Liver (tissue), 7 donors: ENCODE measurements at regions not wholly inside any gene's neighbourhood (a gene's known extent, or its start where the extent isn't known, plus 50 kb on each side); places are given as distances from the start of the nearest gene placed in this dataset.

Experiments used
- DNase-seq: peaks from one replicate; pipeline ENCODE4 v3.0.0-alpha.2; 2017; ENCODE audit warnings: low spot score
- H3K27ac ChIP-seq, 2 donors: one replicate each; pipeline ENCODE4 v1.7.0; 2013; ENCODE audit warnings: inconsistent platforms in 2 of 2, low read length in 2 of 2, control low read depth in 1 of 2, low read depth in 1 of 2, mild to moderate bottlenecking in 1 of 2
- H3K27me3 ChIP-seq, 4 donors: one replicate each; pipeline versions ENCODE4 v1.6.1 to v1.7.0; 2013; ENCODE audit warnings: low read length in 3 of 4, inconsistent platforms in 1 of 4, mild to moderate bottlenecking in 1 of 4, moderate library complexity in 1 of 4; ENCODE audit not compliant: control insufficient read depth in 4 of 4, insufficient read depth in 4 of 4
- H3K36me3 ChIP-seq, 4 donors: one replicate each; pipeline versions ENCODE4 v1.6.1 to v1.7.0; 2013; ENCODE audit warnings: low read length in 3 of 4, mild to moderate bottlenecking in 3 of 4, low read depth in 1 of 4, moderate library complexity in 1 of 4; ENCODE audit not compliant: control insufficient read depth in 4 of 4, insufficient read depth in 3 of 4
- H3K4me1 ChIP-seq, 4 donors: one replicate each; pipeline versions ENCODE4 v1.6.1 to v1.7.0; 2013; ENCODE audit warnings: low read length in 3 of 4, mild to moderate bottlenecking in 3 of 4, moderate library complexity in 1 of 4; ENCODE audit not compliant: control insufficient read depth in 4 of 4, insufficient read depth in 4 of 4
- H3K4me3 ChIP-seq, 3 donors: one replicate each; pipeline versions ENCODE4 v1.6.1 to v1.7.0; 2013; ENCODE audit warnings: low read length in 3 of 3, control low read depth in 1 of 3, low read depth in 1 of 3, mild to moderate bottlenecking in 1 of 3
- H3K9ac ChIP-seq, 2 donors: one replicate each; pipeline ENCODE4 v1.7.0; 2013; ENCODE audit warnings: low read length in 2 of 2, mild to moderate bottlenecking in 2 of 2, moderate library complexity in 2 of 2, control low read depth in 1 of 2, low read depth in 1 of 2
- H3K9me3 ChIP-seq, 4 donors: one replicate each; pipeline versions ENCODE4 v1.6.1 to v1.7.0; 2013; ENCODE audit warnings: low read length in 3 of 4; ENCODE audit not compliant: control insufficient read depth in 4 of 4
- EGR1 ChIP-seq, 2 donors: IDR thresholded peaks; 2 replicates each; pipeline ENCODE4 v1.6.1; 2016 to 2018; ENCODE audit warnings: antibody characterized with exemption in 2 of 2, low read depth in 2 of 2
- FOXA1 ChIP-seq: IDR thresholded peaks from 2 replicates; pipeline ENCODE4 v1.6.1; 2016; ENCODE audit warnings: antibody characterized with exemption
- FOXA2 ChIP-seq: IDR thresholded peaks from 2 replicates; pipeline ENCODE4 v1.6.1; 2016; ENCODE audit warnings: antibody characterized with exemption
- GABPA ChIP-seq, 2 donors: IDR thresholded peaks in 1 of 2; conservative IDR thresholded peaks in 1 of 2; 2 replicates each; pipeline ENCODE4 v1.6.1; 2016; ENCODE audit warnings: antibody characterized with exemption in 2 of 2, mild to moderate bottlenecking in 1 of 2, moderate library complexity in 1 of 2
- HNF4A ChIP-seq, 2 donors: conservative IDR thresholded peaks; 2 replicates each; pipeline ENCODE4 v1.6.1; 2016; ENCODE audit warnings: antibody characterized with exemption in 2 of 2, mild to moderate bottlenecking in 2 of 2
- HNF4G ChIP-seq: IDR thresholded peaks from 2 replicates; pipeline ENCODE4 v1.6.1; 2016; ENCODE audit warnings: antibody characterized with exemption
- JUND ChIP-seq, 2 donors: IDR thresholded peaks; 2 replicates each; pipeline ENCODE4 v1.6.1; 2016; ENCODE audit warnings: antibody characterized with exemption in 2 of 2
- NR2F2 ChIP-seq: IDR thresholded peaks from 2 replicates; pipeline ENCODE4 v1.6.1; 2016; ENCODE audit warnings: antibody characterized with exemption
- RAD21 ChIP-seq, 2 donors: IDR thresholded peaks; 2 replicates each; pipeline ENCODE4 v1.6.1; 2016; ENCODE audit warnings: antibody characterized with exemption in 2 of 2, mild to moderate bottlenecking in 2 of 2
- RXRA ChIP-seq, 2 donors: IDR thresholded peaks; 2 replicates each; pipeline ENCODE4 v1.6.1; 2017 to 2018; ENCODE audit warnings: antibody characterized with exemption in 2 of 2, mild to moderate bottlenecking in 1 of 2
- SP1 ChIP-seq: IDR thresholded peaks from 2 replicates; pipeline ENCODE4 v1.6.1; 2018; ENCODE audit warnings: antibody characterized with exemption, mild to moderate bottlenecking
- TAF1 ChIP-seq: conservative IDR thresholded peaks from 2 replicates; pipeline ENCODE4 v1.6.1; 2016; ENCODE audit warnings: antibody characterized with exemption, mild to moderate bottlenecking
- YY1 ChIP-seq: IDR thresholded peaks from 2 replicates; pipeline ENCODE4 v1.6.1; 2016; ENCODE audit warnings: antibody characterized with exemption, mild to moderate bottlenecking
- WGBS: extraction: QIAGEN DNeasy Blood & Tissue Kit; methylation state at CpG from one replicate; pipeline ENCODE4 v1.1.7; 2013; 5-methylcytosine and 5-hydroxymethylcytosine counted together
- TF ChIP-seq, protein P1 (sequence below): IDR thresholded peaks from 2 replicates; pipeline ENCODE4 v1.6.1; 2016; ENCODE audit warnings: antibody characterized with exemption
- TF ChIP-seq, protein P2 (sequence below): IDR thresholded peaks from 2 replicates; pipeline ENCODE4 v1.6.1; 2016; ENCODE audit warnings: antibody characterized with exemption, mild to moderate bottlenecking
- TF ChIP-seq, protein P3 (sequence below): IDR thresholded peaks from 2 replicates; pipeline ENCODE4 v1.6.1; 2016; ENCODE audit warnings: antibody characterized with exemption
- TF ChIP-seq, protein P4 (sequence below): IDR thresholded peaks from 2 replicates; pipeline ENCODE4 v1.6.1; 2016; ENCODE audit warnings: antibody characterized with exemption
- donor health status: healthy.
- donor health status: healthy.
- donor health status: healthy.
- donor health status: healthy.

DNA sequence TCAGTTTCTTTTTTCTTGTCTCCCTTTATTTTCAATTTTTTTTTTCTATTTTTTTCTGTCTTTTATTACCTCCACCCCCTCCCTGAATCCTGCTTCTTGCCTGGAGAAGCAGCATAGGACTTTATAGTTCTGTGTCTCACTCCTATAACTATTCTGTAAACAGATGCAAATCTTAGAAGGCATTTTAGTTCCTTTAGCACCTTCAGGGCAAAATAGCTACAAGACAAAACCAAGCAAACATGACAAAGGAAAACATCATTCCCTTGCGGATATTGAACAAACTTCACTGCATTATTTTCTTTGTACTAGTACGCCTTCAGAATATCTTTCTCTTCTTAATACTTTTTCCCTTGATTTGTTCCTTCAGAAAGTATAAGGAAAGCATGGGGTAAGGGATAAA lies 446.2 kb upstream of the CHORDC1 start:
- Histone ChIP-seq H3K27me3 (no peaks in the 10 kb centered on the region), H3K4me1 (no peaks in the 10 kb centered on the region), H3K36me3 (no peaks in the 10 kb centered on the region), H3K4me3 (no peak overlapping the region), H3K27ac (no peak overlapping the region), H3K9ac (no peak overlapping the region), H3K9me3 (no peaks in the 10 kb centered on the region)
- DNase-seq, result no peak
- TF ChIP-seq, protein P1, sequence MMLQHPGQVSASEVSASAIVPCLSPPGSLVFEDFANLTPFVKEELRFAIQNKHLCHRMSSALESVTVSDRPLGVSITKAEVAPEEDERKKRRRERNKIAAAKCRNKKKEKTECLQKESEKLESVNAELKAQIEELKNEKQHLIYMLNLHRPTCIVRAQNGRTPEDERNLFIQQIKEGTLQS, result no peak
- TF ChIP-seq FOXA1 (no peak), SP1 (no peak), RXRA (IDR thresholded peaks at IDR 0.05) (no peak), JUND (IDR thresholded peaks at IDR 0.05) (no peak), GABPA (IDR thresholded peaks at IDR 0.05 in 1 of 2, conservative IDR thresholded peaks at IDR 0.05 in 1 of 2) (no peak), TAF1 (no peak), HNF4G (no peak), FOXA2 (no peak), YY1 (no peak), NR2F2 (no peak), EGR1 (IDR thresholded peaks at IDR 0.05; ENCODE audit: low read depth in 2 of 2) (no peak), HNF4A (conservative IDR thresholded peaks at IDR 0.05) (no peak)
- TF ChIP-seq, protein P2, sequence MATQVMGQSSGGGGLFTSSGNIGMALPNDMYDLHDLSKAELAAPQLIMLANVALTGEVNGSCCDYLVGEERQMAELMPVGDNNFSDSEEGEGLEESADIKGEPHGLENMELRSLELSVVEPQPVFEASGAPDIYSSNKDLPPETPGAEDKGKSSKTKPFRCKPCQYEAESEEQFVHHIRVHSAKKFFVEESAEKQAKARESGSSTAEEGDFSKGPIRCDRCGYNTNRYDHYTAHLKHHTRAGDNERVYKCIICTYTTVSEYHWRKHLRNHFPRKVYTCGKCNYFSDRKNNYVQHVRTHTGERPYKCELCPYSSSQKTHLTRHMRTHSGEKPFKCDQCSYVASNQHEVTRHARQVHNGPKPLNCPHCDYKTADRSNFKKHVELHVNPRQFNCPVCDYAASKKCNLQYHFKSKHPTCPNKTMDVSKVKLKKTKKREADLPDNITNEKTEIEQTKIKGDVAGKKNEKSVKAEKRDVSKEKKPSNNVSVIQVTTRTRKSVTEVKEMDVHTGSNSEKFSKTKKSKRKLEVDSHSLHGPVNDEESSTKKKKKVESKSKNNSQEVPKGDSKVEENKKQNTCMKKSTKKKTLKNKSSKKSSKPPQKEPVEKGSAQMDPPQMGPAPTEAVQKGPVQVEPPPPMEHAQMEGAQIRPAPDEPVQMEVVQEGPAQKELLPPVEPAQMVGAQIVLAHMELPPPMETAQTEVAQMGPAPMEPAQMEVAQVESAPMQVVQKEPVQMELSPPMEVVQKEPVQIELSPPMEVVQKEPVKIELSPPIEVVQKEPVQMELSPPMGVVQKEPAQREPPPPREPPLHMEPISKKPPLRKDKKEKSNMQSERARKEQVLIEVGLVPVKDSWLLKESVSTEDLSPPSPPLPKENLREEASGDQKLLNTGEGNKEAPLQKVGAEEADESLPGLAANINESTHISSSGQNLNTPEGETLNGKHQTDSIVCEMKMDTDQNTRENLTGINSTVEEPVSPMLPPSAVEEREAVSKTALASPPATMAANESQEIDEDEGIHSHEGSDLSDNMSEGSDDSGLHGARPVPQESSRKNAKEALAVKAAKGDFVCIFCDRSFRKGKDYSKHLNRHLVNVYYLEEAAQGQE, result no peak
- TF ChIP-seq, protein P3, sequence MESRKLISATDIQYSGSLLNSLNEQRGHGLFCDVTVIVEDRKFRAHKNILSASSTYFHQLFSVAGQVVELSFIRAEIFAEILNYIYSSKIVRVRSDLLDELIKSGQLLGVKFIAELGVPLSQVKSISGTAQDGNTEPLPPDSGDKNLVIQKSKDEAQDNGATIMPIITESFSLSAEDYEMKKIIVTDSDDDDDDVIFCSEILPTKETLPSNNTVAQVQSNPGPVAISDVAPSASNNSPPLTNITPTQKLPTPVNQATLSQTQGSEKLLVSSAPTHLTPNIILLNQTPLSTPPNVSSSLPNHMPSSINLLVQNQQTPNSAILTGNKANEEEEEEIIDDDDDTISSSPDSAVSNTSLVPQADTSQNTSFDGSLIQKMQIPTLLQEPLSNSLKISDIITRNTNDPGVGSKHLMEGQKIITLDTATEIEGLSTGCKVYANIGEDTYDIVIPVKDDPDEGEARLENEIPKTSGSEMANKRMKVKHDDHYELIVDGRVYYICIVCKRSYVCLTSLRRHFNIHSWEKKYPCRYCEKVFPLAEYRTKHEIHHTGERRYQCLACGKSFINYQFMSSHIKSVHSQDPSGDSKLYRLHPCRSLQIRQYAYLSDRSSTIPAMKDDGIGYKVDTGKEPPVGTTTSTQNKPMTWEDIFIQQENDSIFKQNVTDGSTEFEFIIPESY, result no peak
- TF ChIP-seq, protein P4, sequence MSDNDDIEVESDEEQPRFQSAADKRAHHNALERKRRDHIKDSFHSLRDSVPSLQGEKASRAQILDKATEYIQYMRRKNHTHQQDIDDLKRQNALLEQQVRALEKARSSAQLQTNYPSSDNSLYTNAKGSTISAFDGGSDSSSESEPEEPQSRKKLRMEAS, result no peak
- 94% methylated on average over 2 of the region's 2 CpGs for WGBS

DNA sequence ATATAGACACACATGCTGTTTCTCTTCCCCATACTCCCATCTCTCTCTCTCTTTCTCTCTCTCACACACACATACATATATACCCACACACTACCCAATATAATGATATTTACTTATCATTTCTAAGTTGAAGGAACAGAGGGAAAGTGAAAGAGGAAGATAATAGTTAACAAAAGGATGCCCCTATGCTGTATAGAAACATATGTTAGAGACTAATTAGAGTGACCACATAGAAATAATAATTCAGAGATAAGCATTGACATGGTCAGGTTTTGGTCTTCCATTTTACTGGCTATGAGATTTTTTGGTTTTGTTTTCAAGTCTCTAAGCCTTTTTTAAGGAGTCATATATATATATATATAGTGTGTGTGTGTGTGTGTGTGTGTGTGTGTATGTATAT lies 445.7 kb upstream of the CHORDC1 start:
- Histone ChIP-seq H3K27ac (no peak overlapping the region), H3K4me1 (no peaks in the 10 kb centered on the region), H3K9ac (no peak overlapping the region), H3K9me3 (no peaks in the 10 kb centered on the region), H3K36me3 (no peaks in the 10 kb centered on the region), H3K4me3 (no peak overlapping the region), H3K27me3 (no peaks in the 10 kb centered on the region)
- DNase-seq, result no peak
- TF ChIP-seq RAD21 (IDR thresholded peaks at IDR 0.05) (no peak), TAF1 (no peak), FOXA2 (no peak), HNF4G (no peak), NR2F2 (no peak), HNF4A (conservative IDR thresholded peaks at IDR 0.05) (no peak), JUND (IDR thresholded peaks at IDR 0.05) (no peak), EGR1 (IDR thresholded peaks at IDR 0.05; ENCODE audit: low read depth in 2 of 2) (no peak), GABPA (IDR thresholded peaks at IDR 0.05 in 1 of 2, conservative IDR thresholded peaks at IDR 0.05 in 1 of 2) (no peak), RXRA (IDR thresholded peaks at IDR 0.05) (no peak), YY1 (no peak)
- TF ChIP-seq, protein P3, result no peak
- TF ChIP-seq, protein P2, result no peak
- TF ChIP-seq, protein P1, result no peak
- TF ChIP-seq, protein P4, result no peak
